ENCODE measurements at regions not wholly inside any gene's neighbourhood (a gene's known extent, or its start where the extent isn't known, plus 50 kb on each side); places are given as distances from the start of the nearest gene placed in this dataset.
A peak's percentile ranks its signal among the peaks of the same experiment; 100 is the strongest.

DNA sequence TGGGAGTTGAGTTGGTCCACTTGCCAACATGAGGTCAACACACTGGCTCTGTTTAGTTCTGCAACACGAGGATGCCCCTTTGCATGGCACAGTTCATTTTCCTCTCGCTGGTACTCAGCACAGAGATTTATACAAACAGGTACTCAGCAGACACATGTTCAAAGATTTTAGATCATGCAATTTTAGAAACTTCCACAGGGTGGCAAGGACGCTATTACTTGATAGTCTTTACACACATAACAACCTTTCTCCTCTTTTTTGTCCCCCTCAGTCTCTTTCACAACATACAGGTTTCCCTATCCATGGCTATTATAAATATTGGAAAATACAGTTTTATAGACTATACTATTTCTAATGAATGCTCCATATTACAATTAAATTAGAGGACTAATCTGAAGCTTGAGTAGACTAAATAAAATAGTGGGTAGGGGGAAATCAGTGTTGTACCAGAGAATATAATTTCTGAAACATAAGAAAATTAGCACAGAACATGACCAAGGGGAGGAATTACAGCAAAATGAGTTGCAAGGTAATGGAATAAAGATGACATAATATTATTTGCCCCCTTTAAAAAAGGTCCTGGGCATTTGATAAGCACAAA, 331.8 kb upstream of the BTBD3 start:
- DNase-seq (ENCODE audit: low spot score), result peak; percentile 52

DNA sequence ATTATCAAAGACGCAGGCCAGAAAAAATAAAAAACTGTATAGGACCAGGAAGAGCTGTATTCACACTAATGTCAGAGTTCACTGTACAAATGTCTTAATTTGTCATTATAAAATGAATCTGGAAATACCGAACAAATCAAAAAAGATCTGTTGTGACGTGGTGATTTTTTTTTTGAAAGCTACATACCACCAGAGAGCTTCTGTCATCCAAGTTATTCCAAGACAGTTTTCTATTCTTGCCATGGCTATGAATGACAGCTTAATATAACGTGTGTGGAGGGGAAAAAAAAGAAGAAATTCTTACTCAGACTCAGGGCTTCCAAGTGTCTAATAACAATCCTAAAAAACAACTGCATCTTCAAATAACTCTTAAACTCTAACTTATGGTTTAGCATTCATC, 328.8 kb upstream of the BTBD3 start:
- no peak for DNase-seq (ENCODE audit: low spot score)

DNA sequence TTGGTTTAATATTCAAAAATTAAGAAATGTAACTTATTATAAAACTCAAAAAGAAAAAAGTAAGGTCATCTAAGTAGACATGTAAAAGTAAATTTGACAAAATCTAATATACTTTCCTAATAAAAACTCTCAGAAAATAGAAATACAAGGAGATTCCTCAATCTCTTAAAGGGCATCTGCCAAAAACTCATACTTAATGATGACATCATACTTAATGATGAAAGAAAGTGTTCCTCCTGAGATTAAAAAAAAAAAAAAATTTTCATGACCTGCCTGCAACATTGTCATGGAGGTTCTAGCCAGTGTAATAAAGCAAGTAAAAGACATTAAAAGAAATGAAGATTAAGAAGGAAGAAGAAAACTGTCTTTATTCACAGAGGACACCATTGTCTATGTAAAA, 325.7 kb upstream of the BTBD3 start:
- no peak for DNase-seq (ENCODE audit: low spot score)

DNA sequence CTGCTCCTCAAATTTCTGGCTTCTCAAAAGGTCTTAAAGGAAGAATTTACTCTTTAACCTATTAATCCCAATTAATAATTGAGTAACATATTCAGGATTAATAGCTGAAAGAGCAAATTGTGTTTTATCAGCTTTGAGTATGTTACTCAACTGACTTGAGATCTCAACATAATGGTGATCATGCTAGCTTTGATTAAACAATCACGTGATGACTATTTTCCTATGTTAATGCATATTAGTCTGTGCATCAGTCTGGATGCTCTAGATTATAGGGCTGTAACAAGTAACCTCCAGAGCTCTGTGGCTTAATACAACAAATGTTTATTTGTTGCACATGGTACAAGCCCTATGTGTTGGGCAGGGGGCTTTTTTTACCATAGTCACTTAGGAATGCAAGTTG, 313.4 kb upstream of the BTBD3 start:
- no peak for DNase-seq (ENCODE audit: low spot score)

DNA sequence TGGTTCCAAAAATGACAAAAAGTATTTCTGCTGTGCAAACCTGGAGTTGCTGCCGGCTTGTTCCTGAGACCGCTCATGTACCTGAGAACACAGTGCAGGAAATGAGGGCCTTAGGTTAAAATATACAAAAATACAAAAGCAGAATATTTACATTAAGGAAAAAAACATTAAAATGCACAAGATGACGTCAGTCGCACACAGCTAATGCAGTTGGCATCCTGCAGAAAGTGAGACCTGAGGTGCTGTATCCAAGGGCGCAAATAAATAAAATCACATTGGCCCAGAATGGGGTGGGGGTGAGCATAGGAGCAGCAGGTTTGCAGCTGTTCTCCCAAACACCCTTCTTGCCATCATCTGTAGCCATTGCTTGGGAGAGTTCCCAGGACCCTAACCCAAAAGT, 310.6 kb upstream of the BTBD3 start:
- DNase-seq (ENCODE audit: low spot score), result no peak

DNA sequence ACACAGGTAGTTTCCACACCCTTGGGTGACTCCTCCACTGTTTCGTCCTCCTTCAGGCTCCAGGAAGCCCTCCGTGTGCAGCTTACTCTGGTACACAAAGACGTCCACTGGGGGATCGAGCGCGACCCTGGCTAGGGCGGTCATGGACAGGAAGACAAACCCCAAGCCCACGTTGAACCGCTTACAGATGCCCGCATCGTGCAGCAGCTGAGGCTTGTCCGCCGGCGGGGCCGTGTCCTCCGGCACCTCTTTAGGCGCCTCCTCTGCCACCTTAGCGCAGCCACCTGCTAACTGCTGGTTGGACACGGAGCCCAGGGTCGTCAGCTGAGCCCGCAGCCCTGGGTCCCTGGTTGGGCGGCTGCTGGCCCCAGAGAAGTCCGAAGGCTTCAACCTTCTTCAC, 309.0 kb upstream of the BTBD3 start:
- DNase-seq (ENCODE audit: low spot score), result no peak

DNA sequence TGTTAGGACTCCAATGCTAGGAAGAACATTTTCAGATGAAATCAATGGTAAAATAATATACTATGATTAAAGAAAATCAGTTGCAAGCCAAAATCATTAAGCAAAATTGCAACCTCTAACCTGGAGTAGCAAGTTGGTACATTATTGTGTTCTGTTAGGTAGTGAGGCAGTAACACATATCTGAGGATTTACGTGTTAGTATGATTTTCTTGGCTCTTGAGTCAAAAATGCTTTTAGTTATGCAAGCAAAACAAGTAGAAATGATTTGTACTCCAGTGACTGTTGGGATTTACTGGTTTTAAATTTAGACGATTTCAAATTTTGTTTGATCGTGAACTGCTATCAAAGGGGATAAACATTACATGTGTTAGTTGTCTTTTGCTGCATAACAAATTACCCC, 293.0 kb upstream of the BTBD3 start:
- DNase-seq (ENCODE audit: low spot score), result no peak

DNA sequence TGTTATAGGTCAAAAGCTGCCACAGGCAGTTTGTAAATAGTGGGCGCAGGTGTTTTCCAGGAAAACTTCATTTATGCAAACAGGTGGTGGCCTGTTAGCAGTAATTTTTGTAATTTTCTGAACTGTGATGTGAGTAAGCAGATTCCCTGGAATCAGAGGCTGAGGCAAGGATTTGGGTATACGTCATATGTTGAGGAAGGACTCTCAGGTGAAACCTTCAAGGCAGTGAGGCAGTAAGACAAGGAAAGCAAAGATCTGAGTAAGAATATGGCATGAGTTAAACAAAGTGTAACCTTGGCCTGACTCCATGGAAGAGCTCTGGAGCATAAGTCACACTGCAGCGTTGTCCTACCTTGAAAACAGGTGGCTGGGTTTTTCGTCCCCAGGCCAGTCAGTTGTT, 291.1 kb upstream of the BTBD3 start:
- no peak for DNase-seq (ENCODE audit: low spot score)

DNA sequence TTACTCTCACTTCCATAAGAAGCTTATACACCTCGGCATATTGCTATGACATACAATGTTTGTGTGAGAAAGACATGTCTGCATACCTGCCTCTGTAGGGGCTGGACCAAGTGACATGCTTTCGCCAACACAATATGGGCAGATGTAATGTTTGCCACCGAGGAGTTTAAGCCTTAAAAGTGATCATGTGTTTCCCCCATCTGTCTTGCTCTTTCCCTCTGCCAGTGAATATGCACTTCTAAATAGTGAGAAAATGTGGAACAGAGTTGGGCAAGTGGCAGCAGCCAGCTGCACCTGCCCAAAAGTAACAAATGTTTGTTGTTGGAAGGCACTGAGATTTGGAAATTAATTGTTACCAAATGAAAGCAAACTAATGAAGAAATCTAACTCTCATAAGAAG, 274.8 kb upstream of the BTBD3 start:
- no peak for DNase-seq (ENCODE audit: low spot score)

DNA sequence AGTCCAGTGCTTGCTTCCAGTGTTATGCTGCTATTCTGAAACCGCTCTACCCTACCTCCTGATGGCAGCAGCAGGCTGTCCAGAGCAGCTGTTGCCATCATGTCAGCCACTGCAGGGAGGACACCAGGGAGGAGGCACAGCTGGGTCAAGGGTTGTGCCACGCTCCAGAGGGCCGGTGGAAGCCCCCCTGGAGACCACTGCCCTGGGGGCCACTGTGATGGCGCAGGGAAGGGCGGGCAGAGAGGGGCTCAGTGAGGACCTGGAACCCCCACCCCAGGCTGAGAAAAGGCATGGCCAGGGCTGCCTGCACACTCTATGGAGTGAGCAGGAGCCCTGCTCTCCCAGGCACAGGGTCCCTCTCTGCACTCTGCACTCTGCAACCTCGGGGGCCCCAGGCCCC, 271.3 kb upstream of the BTBD3 start:
- DNase-seq (ENCODE audit: low spot score), result no peak

DNA sequence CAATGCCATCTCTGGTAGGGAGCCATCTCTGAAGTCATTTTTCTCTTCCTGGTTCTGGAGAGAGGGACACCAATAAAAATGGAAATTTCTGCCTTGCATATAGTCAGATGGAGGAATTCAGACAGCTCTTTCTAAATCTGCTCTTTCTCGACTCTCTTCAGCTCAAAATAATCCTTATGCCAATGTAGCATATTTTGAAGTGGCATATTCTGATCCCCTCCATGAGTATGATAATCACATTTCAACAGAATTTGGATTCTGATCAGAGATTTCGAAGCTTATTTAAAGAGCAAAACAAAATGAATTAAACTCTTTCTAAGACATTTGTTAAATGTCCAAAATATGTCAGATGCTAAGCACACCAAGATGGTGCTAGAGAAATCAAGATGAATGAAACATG, 267.1 kb upstream of the BTBD3 start:
- no peak for DNase-seq (ENCODE audit: low spot score)

DNA sequence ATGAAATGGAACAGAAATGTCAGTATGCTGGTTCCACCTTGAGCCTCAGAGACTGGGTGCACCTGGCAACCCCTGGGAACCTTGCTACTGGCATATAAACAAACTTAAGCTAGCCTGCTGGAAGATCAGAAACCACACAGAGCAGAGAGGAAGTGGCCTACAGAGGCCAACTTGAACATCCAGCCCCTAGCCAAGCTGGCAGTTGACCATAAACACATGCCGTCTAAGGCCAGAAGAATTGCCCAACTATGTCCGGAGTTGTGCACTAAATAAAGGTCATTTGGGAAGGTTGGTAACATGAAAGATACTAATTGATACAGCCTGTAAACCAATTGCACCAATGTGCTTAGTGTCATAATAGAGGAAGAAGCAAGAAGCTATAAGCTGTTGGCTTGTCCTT, 266.6 kb upstream of the BTBD3 start:
- DNase-seq (ENCODE audit: low spot score), result no peak

DNA sequence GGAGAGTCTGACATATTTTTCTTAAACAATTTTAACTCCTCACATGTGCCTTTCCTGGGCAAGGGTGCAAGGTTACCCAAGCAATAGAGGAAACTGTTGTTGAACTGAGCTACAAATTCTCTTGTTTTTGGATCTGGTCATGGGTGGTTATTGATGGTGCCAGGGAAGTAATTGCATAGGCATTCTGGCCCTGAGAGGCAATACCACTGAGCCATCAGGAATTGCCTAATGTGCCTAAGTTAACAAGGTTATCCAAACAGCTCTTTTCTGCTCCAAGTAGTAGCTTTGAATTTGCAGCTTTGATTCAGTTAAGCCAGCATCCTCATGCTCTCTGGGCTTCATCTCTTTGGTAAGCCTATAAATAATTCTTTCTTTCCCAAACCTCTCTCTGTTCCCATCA, 266.0 kb upstream of the BTBD3 start:
- DNase-seq (ENCODE audit: low spot score), result no peak

DNA sequence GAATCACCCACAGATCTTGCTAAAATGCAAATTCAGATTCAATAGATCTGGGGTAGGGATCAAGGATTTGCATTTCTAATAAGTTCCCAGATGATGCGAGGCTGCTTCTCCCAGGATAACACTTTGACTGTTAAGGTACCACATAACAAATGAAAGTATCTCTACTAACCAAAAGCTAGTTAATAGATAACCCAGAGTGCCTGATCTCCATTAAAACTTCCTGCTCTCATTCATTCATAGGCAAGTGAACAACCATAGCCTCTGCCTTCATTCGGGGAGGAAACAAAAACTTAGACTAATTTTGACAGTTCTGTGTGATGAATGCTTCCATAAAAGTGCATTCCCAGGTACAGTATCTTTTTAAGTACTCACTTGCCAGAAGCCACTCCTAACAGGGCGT, 265.6 kb upstream of the BTBD3 start:
- DNase-seq (ENCODE audit: low spot score), result no peak

DNA sequence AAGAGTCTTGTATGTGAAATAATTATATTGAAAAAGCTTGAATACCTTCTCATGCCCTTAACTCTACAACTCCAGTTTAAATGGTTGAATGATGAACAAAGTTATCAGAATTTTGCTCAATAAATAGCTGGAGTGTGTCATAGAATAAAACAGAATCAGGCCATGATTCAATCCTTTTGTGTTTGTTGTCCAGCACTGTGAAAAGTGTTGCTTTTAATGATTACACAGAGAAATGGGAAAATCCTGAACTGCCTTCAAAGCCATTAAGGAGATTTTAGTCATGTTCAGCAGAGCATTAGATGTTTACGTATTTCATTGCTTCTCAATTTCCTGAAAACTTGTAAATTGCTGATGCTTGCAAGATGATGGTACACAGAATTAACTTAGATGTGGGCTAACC, 262.9 kb upstream of the BTBD3 start:
- DNase-seq (ENCODE audit: low spot score), result no peak

DNA sequence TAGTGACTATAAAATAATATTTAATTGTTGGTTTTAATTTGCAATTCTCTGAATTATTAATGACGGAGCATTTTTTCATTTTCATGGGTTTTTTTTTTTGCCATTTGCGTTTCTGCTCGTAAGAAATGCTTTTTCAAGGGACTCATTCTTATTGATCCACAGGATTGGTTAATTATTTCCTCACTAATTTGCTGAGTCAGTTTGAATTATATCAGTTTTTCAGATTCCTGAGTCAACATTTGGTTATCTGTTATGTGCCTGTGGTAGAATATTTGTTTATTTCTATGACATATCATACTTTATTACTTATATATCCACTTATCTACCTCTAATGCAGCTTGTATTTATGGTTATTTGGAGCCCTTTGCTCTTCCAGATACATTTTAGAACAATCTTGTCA, 257.0 kb upstream of the BTBD3 start:
- DNase-seq (ENCODE audit: low spot score), result no peak

DNA sequence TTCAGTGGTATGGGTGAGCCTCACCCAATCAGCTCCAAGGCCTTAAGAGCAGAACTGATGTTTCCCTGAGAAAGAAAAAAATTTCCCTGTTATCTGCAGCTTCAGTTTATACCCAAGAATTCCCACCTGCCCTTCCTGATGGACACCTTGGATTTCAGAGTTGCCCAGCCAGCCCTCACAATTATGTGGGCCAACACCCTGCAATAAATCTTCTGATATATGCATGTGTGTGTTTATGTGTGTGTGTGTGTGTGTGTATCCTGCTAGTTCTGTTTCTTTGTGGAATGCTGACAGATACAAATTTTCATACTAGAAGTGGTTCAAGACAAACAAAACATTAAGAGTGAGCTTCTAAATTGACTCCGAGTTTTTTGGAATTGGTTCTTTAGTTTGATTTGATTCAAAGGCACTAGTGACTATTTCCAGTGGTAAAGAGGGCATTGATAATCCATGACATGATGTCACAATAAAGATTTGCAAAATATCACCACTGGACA, 246.6 kb upstream of the BTBD3 start:
- DNase-seq (ENCODE audit: low spot score), result no peak

DNA sequence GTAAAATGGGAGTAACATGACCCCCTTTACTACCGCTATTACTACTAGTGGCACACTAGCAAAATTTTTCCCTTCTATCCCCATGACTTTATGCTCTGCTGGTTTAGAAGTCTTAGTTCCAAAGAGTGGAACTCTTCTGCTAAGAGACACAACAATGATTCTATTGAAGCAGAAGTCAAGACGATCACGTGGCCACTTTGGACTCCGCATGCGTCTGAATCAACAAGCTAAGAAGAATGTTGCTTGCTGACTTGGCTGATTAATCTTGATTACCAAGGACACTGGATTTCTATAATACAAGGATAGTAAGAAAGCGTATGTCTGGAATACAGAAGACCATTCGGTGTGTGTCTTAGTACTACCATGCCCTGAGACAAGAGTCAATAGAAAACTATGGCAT, 244.7 kb upstream of the BTBD3 start:
- DNase-seq (ENCODE audit: low spot score), result no peak

DNA sequence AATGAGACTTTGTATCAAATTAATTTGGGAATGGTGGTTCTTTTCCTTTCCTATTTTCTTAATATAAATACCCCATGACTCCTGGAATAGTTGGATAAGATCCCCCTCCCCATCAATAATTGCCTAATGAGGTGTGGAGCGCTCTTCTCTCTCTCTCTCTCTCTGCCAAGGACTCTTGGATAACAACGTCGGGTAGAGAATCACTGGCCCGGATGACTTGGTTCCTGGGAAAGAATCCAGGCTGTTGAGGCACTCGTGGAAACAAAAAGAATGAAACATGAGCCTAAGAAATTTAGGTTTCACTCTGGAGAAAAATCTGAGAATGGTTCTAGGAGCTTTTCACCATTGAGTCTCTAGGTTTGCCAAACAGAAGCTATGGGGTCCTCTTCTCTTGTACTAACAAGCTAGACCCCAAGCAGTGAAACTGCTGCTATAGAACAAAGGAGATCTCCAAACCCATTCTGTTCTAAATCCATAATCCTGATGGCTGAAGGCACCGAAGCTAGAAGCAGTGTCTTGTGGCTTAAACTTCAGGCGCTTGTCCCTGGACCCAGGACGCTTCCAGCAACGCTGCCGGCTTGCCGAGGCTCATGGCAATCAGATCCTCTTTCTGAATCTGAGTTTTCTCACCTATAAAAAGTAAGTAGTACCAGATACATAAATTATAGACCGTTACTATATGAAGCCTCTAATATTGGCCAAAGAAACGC, 241.6 kb upstream of the BTBD3 start:
- no peak for DNase-seq (ENCODE audit: low spot score)

DNA sequence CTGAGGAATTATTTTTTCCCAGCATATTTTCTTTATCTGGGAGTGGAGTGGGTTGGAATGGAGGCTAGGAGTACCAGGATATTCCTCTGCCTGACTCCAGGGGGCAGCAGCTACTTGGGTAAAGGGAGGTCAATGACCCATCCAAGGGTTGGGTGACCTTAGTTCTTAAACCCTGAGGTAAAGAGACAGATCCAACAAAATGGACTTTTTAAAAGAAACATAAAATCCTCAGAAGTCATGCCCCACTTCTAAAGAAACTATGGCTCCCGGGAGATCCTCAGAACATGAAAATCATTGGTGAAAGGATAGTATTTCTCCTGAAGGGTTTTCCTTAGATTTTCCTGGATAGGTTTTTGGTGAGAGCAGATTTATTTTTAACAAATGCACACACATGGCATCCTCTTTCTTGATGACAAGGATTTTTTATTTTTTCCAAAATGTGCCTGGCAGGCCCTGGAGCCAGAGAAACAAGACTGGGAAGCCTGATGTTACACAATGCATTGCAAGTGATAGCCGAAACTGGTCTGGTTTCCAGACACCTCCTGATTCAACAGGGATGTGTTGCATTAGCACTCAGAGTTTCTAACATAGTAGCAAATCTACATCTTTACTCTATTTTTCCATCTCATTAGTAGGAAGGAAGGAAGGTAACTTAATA, 240.9 kb upstream of the BTBD3 start:
- DNase-seq (ENCODE audit: low spot score), result peak; percentile 69

DNA sequence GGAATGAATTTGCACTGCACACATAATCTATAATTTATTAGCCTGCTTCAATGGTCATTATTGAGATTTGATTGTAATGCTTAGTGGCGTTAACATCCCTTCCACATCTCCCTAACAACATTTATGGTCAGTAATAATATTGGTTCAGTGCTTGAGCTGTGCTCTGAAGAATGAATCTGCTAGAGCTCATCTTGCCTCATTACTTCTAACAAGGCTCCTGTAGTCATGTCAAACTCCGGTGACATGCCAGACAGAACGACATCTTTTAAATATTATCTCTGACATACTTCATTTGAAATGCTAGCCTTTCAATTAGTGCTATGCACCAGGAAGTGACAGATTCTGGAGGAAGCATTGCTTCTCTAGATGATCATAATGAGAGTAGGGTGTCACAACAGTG, 240.3 kb upstream of the BTBD3 start:
- no peak for DNase-seq (ENCODE audit: low spot score)

DNA sequence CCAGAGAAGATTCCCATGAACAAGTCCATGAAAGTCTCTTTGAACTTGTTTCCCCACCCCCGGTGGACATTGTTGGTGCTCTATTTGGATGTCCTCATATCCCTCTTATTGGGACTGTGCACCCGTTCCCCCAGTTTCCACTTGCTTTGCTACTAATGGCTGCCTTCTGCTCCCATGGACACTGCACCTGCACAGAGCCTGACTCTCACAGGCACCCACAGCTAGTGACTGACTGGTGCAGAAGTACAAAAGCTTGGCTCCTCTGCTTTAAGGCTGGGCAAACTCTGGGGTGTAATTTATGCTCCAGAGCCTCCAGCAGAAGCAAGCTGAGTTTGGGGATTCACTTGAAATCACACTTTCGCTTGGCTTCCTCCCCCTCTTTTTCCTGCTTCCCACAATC, 239.9 kb upstream of the BTBD3 start:
- DNase-seq (ENCODE audit: low spot score), result no peak

DNA sequence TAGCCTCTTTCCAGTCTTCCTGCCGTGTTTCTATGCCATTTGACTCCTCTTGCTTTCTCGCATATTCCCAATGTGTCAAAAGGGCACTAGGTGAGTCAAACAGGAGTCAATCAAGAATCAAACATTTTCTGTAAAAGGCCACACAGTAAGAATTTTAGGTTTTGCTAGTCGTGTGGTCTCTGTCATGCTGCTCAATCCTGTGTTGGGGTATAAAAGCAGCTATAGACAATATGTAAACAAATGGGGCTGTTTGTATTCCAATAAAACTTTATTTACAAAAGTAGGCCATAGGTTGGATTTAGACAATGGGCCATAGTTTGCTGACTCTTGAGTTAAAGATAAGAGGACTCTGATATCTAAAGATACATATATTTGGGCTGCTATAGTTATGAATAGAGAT, 235.4 kb upstream of the BTBD3 start:
- no peak for DNase-seq (ENCODE audit: low spot score)

DNA sequence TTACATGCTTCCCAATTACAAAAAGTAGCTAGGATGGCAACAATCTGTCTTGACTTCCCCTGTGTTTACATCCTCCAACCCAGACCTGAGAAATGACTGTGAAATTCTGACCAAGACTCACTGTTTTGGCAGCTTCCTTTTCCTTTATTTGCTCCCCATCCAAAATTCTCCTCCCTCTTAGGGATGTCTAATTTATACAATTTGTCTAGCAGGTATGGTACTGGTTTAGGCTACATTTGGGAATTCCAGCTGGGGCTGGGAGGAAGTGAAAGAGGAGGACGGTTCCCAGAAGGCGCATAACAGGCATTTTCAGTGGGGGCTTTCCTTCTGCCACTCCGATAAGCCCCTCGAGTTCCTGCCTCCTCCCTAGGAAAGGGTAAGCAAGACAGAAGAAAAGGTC, 231.5 kb upstream of the BTBD3 start:
- DNase-seq (ENCODE audit: low spot score), result no peak
